H1 (cell line): ENCODE measurements at regions not wholly inside any gene's neighbourhood (a gene's known extent, or its start where the extent isn't known, plus 50 kb on each side); places are given as distances from the start of the nearest gene placed in this dataset.

Experiments
- CTCF ChIA-PET: fragments of 300-600 bp; sonication (Branson Sonifier 250); formaldehyde crosslinking; loops from one replicate; lab custom pipeline; 2021; ENCODE audit not compliant: partially characterized antibody; lab: Charles Lee
- POLR2A ChIA-PET: fragments of 300-600 bp; sonication (Branson Sonifier 250); formaldehyde crosslinking; loops from one replicate; lab custom pipeline; 2021; ENCODE audit warnings: inconsistent platforms; ENCODE audit not compliant: partially characterized antibody; lab: Charles Lee
- DNase-seq, 2 experiments: peaks; one replicate each; pipeline versions ENCODE4 v3.0.0 to v3.0.0-alpha.2; 2010 to 2022; ENCODE audit warnings: low spot score in 2 of 2, low read depth in 1 of 2, mixed read lengths in 1 of 2
- FAIRE-seq: peaks from 2 replicates; lab custom pipeline; 2011; peaks lifted over from hg19 to GRCh38; lab: Jason Lieb, UNC
- H2AFZ ChIP-seq: 2 replicates; pipeline ENCODE4 v1.8.1; 2012; ENCODE audit warnings: low read length, inconsistent platforms
- H2AK5ac ChIP-seq: 2 replicates; pipeline ENCODE4 v1.6.1; 2013; ENCODE audit warnings: low read depth, low read length
- H2BK120ac ChIP-seq: replicated peaks from 2 replicates; pipeline ENCODE3; 2013; ENCODE audit warnings: low read depth, low read length, inconsistent platforms
- H2BK12ac ChIP-seq: 2 replicates; pipeline ENCODE4 v1.6.1; 2013; ENCODE audit warnings: low read depth, low read length
- H2BK15ac ChIP-seq: 2 replicates; pipeline ENCODE4 v1.6.1; 2013; ENCODE audit warnings: low read length
- H2BK20ac ChIP-seq: 2 replicates; pipeline ENCODE4 v1.6.1; 2013; ENCODE audit warnings: low read length
- H2BK5ac ChIP-seq: 2 replicates; pipeline ENCODE4 v1.6.1; 2013; ENCODE audit warnings: low read depth, low read length
- H3K14ac ChIP-seq: 2 replicates; pipeline ENCODE4 v1.6.1; 2013; ENCODE audit warnings: inconsistent platforms; ENCODE audit not compliant: insufficient read length
- H3K18ac ChIP-seq: 2 replicates; pipeline ENCODE4 v1.6.1; 2013; ENCODE audit warnings: low read length; ENCODE audit errors: extremely low read depth
- H3K23ac ChIP-seq: 2 replicates; pipeline ENCODE4 v1.6.1; 2013; ENCODE audit warnings: inconsistent platforms; ENCODE audit not compliant: insufficient read length
- H3K23me2 ChIP-seq: 2 replicates; pipeline ENCODE4 v1.6.1; 2013; ENCODE audit warnings: low read depth, low read length
- H3K27ac ChIP-seq: 2 replicates; pipeline ENCODE4 v1.6.1; 2011; ENCODE audit warnings: low read depth, low read length, inconsistent platforms
- H3K27me3 ChIP-seq, 4 experiments: replicated peaks in 1 of 4; 1 replicate in 1 of 4; 2 replicates in 3 of 4; pipeline versions ENCODE4 v1.6.1 to v1.8.1; 2011 to 2013; ENCODE audit warnings: low read length in 3 of 4, mild to moderate bottlenecking in 3 of 4, inconsistent platforms in 2 of 4, mixed read lengths in 2 of 4, moderate library complexity in 1 of 4; ENCODE audit not compliant: control insufficient read depth in 3 of 4, insufficient read depth in 3 of 4; ENCODE audit errors: extremely low read depth in 1 of 4
- H3K36me3 ChIP-seq, 4 experiments: 2 replicates each; pipeline versions ENCODE4 v1.6.1 to v1.8.1; 2011 to 2013; ENCODE audit warnings: mild to moderate bottlenecking in 4 of 4, low read length in 3 of 4, moderate library complexity in 2 of 4, control low read depth in 1 of 4, inconsistent platforms in 1 of 4; ENCODE audit not compliant: insufficient read depth in 4 of 4, control insufficient read depth in 2 of 4
- H3K4ac ChIP-seq: replicated peaks from 2 replicates; pipeline ENCODE3; 2013; ENCODE audit warnings: low read length, low read depth, mixed read lengths, inconsistent platforms; ENCODE audit not compliant: insufficient read length
- H3K4me1 ChIP-seq, 4 experiments: replicated peaks in 1 of 4; 1 replicate in 1 of 4; 2 replicates in 3 of 4; pipeline versions ENCODE4 v1.6.1 to v1.8.1; 2011 to 2013; ENCODE audit warnings: low read length in 3 of 4, inconsistent platforms in 2 of 4, mixed read lengths in 1 of 4; ENCODE audit not compliant: insufficient read depth in 4 of 4, control insufficient read depth in 3 of 4
- H3K4me2 ChIP-seq, 2 experiments: 2 replicates each; pipeline versions ENCODE4 v1.6.1 to v1.8.1; 2011 to 2013; ENCODE audit warnings: low read depth in 2 of 2, low read length in 2 of 2, control low read depth in 1 of 2, inconsistent platforms in 1 of 2, mild to moderate bottlenecking in 1 of 2; ENCODE audit not compliant: insufficient read depth in 1 of 2
- H3K4me3 ChIP-seq, 4 experiments: fragments of 200-600, 300-600 bp in 1 of 4; sonication (generic), shearing (Covaris generic), sonication (Bioruptor Twin) in 1 of 4; 2 replicates each; pipeline versions ENCODE4 v1.5.1 to v1.8.1; 2011 to 2016; ENCODE audit warnings: low read length in 4 of 4, low read depth in 3 of 4, control low read depth in 2 of 4, inconsistent platforms in 2 of 4, mild to moderate bottlenecking in 2 of 4, mixed read lengths in 1 of 4, moderate library complexity in 1 of 4; ENCODE audit not compliant: insufficient read depth in 2 of 4; ENCODE audit errors: extremely low read depth in 1 of 4
- H3K56ac ChIP-seq: replicated peaks from 2 replicates; pipeline ENCODE3; 2013; ENCODE audit warnings: low read depth, mild to moderate bottlenecking, mixed read lengths, low read length, inconsistent platforms; ENCODE audit not compliant: insufficient read length
- H3K79me1 ChIP-seq: 2 replicates; pipeline ENCODE4 v1.6.1; 2013; ENCODE audit warnings: low read depth, low read length, control low read depth
- H3K79me2 ChIP-seq, 2 experiments: 2 replicates each; pipeline versions ENCODE4 v1.6.1 to v1.8.1; 2012 to 2013; ENCODE audit warnings: low read length in 2 of 2, mild to moderate bottlenecking in 2 of 2, inconsistent platforms in 1 of 2; ENCODE audit not compliant: insufficient read depth in 2 of 2, control insufficient read depth in 1 of 2
- H3K9ac ChIP-seq, 4 experiments: replicated peaks in 1 of 4; 1 replicate in 1 of 4; 2 replicates in 3 of 4; pipeline versions ENCODE4 v1.6.1 to v1.8.1; 2011 to 2013; ENCODE audit warnings: low read depth in 3 of 4, low read length in 3 of 4, control low read depth in 2 of 4, mild to moderate bottlenecking in 2 of 4, moderate library complexity in 2 of 4, inconsistent platforms in 1 of 4; ENCODE audit errors: extremely low read depth in 1 of 4
- H3K9me3 ChIP-seq, 2 experiments: 2 replicates each; pipeline versions ENCODE4 v1.6.1 to v1.8.1; 2012 to 2013; ENCODE audit warnings: mild to moderate bottlenecking in 2 of 2, moderate library complexity in 2 of 2, control low read depth in 1 of 2, inconsistent platforms in 1 of 2, low read depth in 1 of 2, low read length in 1 of 2, mixed read lengths in 1 of 2; ENCODE audit not compliant: insufficient read depth in 2 of 2
- H4K20me1 ChIP-seq, 2 experiments: replicated peaks in 1 of 2; 2 replicates each; pipeline versions ENCODE3 to v1.8.1; 2011 to 2013; ENCODE audit warnings: inconsistent platforms in 2 of 2, low read length in 2 of 2, mild to moderate bottlenecking in 1 of 2; ENCODE audit not compliant: insufficient read depth in 2 of 2, control insufficient read depth in 1 of 2
- H4K5ac ChIP-seq: 2 replicates; pipeline ENCODE4 v1.6.1; 2013; ENCODE audit warnings: low read length, low read depth, mixed read lengths, inconsistent platforms; ENCODE audit not compliant: insufficient read length
- H4K8ac ChIP-seq: 2 replicates; pipeline ENCODE4 v1.8.0; 2013; ENCODE audit warnings: mild to moderate bottlenecking, moderate library complexity, low read length, inconsistent platforms; ENCODE audit not compliant: insufficient read depth; ENCODE audit errors: extremely low read depth
- H4K91ac ChIP-seq: replicated peaks from 2 replicates; pipeline ENCODE3; 2013; ENCODE audit warnings: low read length, mixed read lengths, inconsistent platforms; ENCODE audit not compliant: insufficient read length
- ATF2 ChIP-seq: IDR thresholded peaks from 2 replicates; pipeline ENCODE4 v1.6.1; 2012; ENCODE audit warnings: low read length, inconsistent platforms
- CREB1 ChIP-seq: IDR thresholded peaks from 2 replicates; pipeline ENCODE4 v1.6.1; 2012; ENCODE audit warnings: inconsistent platforms
- CTBP2 ChIP-seq: IDR thresholded peaks from 2 replicates; pipeline ENCODE4 v1.7.0; 2011; ENCODE audit warnings: borderline replicate concordance, mild to moderate bottlenecking, moderate library complexity, mixed read lengths, low read length; ENCODE audit not compliant: insufficient read depth, insufficient read length
- E2F6 ChIP-seq: IDR thresholded peaks from 2 replicates; pipeline ENCODE4 v1.6.1; 2012; ENCODE audit warnings: inconsistent platforms
- EP300 ChIP-seq, 2 experiments: IDR thresholded peaks; 1 replicate in 1 of 2; 2 replicates in 1 of 2; pipeline ENCODE4 v1.6.1; 2011 to 2012; ENCODE audit warnings: low read depth in 2 of 2, low read length in 2 of 2, mild to moderate bottlenecking in 2 of 2, borderline replicate concordance in 1 of 2, inconsistent platforms in 1 of 2, moderate library complexity in 1 of 2
- EZH2 ChIP-seq: fragments of 200-600 bp; sonication (generic); IDR thresholded peaks from 2 replicates; pipeline ENCODE4 v1.7.1; 2012; ENCODE audit warnings: low read depth, mild to moderate bottlenecking, moderate library complexity, low read length, inconsistent platforms; ENCODE audit not compliant: severe bottlenecking
- HDAC2 ChIP-seq, 2 experiments: fragments of 300-600 bp in 1 of 2; sonication (generic) in 1 of 2; IDR thresholded peaks; 2 replicates each; pipeline ENCODE4 v1.6.1; 2011 to 2012; ENCODE audit warnings: low read depth in 2 of 2, low read length in 2 of 2, mild to moderate bottlenecking in 2 of 2, moderate library complexity in 2 of 2, borderline replicate concordance in 1 of 2, inconsistent platforms in 1 of 2
- HDAC6 ChIP-seq: IDR thresholded peaks from one replicate; pipeline ENCODE4 v1.7.1; 2012; ENCODE audit warnings: low read depth, mild to moderate bottlenecking, inconsistent platforms, low read length, moderate library complexity
- POLR2A ChIP-seq, 2 experiments: IDR thresholded peaks; 1 replicate in 1 of 2; 2 replicates in 1 of 2; pipeline ENCODE4 v1.6.1; 2011; ENCODE audit warnings: low read depth in 2 of 2, low read length in 2 of 2, mild to moderate bottlenecking in 2 of 2; ENCODE audit errors: control extremely low read depth in 1 of 2
- RNF2 ChIP-seq: fragments of 200-900, 300-1000 bp; sonication (generic); IDR thresholded peaks from 2 replicates; pipeline ENCODE4 v1.7.1; 2016; ENCODE audit warnings: borderline replicate concordance, low read depth, mild to moderate bottlenecking, antibody characterized with exemption, low read length; ENCODE audit not compliant: poor library complexity, severe bottlenecking; ENCODE audit errors: missing control alignments
- SP4 ChIP-seq: IDR thresholded peaks from 2 replicates; pipeline ENCODE4 v1.6.1; 2012; ENCODE audit warnings: low read length, inconsistent platforms
- YY1 ChIP-seq: IDR thresholded peaks from 2 replicates; pipeline ENCODE4 v1.6.1; 2011; ENCODE audit warnings: low read depth, mild to moderate bottlenecking, low read length
- WGBS, 2 experiments: shearing (Covaris generic) in 1 of 2; methylation state at CpG; one replicate each; pipeline versions ENCODE4 v1.1.6 to v1.1.7; 2013 to 2015; ENCODE audit warnings: low lambda C conversion rate in 2 of 2, mixed read lengths in 2 of 2, inconsistent platforms in 1 of 2, low coverage in 1 of 2, missing lambda C conversion rate in 1 of 2; ENCODE audit not compliant: insufficient replicate concordance in 2 of 2, insufficient coverage in 1 of 2, insufficient read length in 1 of 2; ENCODE audit errors: extremely low coverage in 1 of 2, missing lambda C conversion rate in 1 of 2; 5-methylcytosine and 5-hydroxymethylcytosine counted together

DNA sequence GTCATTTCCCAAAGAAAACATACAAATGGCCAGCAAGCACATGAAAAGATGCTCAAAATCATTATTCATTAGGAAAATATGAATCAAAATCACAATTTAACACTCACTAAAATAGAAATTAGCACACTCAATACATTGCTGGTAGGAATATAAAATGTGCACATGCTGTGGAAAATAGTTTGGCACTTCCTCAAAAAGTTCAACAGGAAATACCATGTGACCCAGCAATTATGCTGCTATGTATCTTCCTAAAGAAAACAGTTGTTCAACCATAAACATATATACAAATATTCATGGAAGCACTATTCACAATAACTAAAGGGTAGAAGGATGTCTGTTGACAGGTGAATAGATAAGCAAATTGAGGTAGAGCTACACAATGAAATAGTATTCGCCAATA, 187.3 kb upstream of the SOX6 start:
- Histone ChIP-seq H4K91ac (no peak overlapping the region), H3K4ac (no peak overlapping the region), H3K27me3 (no peaks in the 10 kb centered on the region), H4K20me1 (no peaks in the 10 kb centered on the region), H2BK15ac (no peak overlapping the region), H2BK20ac (no peak overlapping the region), H3K9me3 (no peaks in the 10 kb centered on the region), H3K9ac (no peak overlapping the region), H2BK5ac (no peak overlapping the region), H2BK120ac (no peak overlapping the region), H3K4me1 (no peaks in the 10 kb centered on the region), H3K27ac (no peak overlapping the region), H4K5ac (no peak overlapping the region), H3K56ac (no peak overlapping the region), H3K79me2 (no peaks in the 10 kb centered on the region), H4K8ac (no peak overlapping the region), H3K4me3 (no peak overlapping the region), H2AFZ (no peak overlapping the region), H3K23ac (no peak overlapping the region), H3K14ac (no peak overlapping the region), H3K36me3 (no peaks in the 10 kb centered on the region), H2BK12ac (no peak overlapping the region), H2AK5ac (no peak overlapping the region), H3K4me2 (no peak overlapping the region), H3K79me1 (no peaks in the 10 kb centered on the region), H3K18ac (no peak overlapping the region), H3K23me2 (no peaks in the 10 kb centered on the region)
- DNase-seq (no peak), FAIRE-seq (no peak)
- ChIA-PET CTCF (no interaction called here), POLR2A (no interaction called here)
- WGBS, 2 experiments: 74% methylated on average over 1 of the region's 1 CpG; no CpG with 5 or more reads in 1 of the 2 experiments
- TF ChIP-seq HDAC2 (IDR thresholded peaks at IDR 0.05; ENCODE audit: borderline replicate concordance in 1 of 2, low read depth in 2 of 2, low read length in 2 of 2) (no peak), CTBP2 (no peak), E2F6 (no peak), YY1 (no peak), ATF2 (no peak), POLR2A (IDR thresholded peaks at IDR 0.05; ENCODE audit: control extremely low read depth in 1 of 2, low read depth in 2 of 2, low read length in 2 of 2) (no peak), CREB1 (no peak), EP300 (IDR thresholded peaks at IDR 0.05; ENCODE audit: borderline replicate concordance in 1 of 2, low read depth in 2 of 2, low read length in 2 of 2) (no peak), RNF2 (no peak), HDAC6 (no peak), EZH2 (no peak), SP4 (no peak)
